DMS114 treated with DMSO at 0.1 percent for 48 hours (cell line): ENCODE measurements at regions not wholly inside any gene's neighbourhood (a gene's known extent, or its start where the extent isn't known, plus 50 kb on each side); places are given as distances from the start of the nearest gene placed in this dataset.

Experiments
- DNase-seq: peaks from one replicate; lab custom pipeline; 2025; ENCODE audit not compliant: unreplicated experiment; lab: John Stamatoyannopoulos, UW

DNA sequence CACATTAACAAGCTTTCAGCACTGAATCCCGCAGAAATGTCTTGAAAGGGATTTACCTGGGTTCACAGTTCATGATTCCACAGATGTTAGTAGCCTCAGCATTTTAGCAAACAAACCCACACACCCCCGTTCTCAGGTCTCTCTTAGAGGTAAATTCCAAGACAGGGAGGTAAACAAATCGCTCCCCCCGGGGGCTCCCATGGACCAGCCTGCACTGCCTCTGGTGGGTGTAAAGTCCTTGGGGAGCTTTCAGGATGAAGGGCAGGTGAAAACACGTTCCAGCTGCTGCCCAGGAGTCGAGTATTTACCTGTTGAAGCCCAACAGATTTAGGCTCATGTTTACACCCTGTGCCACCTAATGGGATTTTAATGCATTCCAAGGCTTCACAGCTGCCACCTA lies 187.0 kb upstream of the FOXQ1 start:
- no peak for DNase-seq

DNA sequence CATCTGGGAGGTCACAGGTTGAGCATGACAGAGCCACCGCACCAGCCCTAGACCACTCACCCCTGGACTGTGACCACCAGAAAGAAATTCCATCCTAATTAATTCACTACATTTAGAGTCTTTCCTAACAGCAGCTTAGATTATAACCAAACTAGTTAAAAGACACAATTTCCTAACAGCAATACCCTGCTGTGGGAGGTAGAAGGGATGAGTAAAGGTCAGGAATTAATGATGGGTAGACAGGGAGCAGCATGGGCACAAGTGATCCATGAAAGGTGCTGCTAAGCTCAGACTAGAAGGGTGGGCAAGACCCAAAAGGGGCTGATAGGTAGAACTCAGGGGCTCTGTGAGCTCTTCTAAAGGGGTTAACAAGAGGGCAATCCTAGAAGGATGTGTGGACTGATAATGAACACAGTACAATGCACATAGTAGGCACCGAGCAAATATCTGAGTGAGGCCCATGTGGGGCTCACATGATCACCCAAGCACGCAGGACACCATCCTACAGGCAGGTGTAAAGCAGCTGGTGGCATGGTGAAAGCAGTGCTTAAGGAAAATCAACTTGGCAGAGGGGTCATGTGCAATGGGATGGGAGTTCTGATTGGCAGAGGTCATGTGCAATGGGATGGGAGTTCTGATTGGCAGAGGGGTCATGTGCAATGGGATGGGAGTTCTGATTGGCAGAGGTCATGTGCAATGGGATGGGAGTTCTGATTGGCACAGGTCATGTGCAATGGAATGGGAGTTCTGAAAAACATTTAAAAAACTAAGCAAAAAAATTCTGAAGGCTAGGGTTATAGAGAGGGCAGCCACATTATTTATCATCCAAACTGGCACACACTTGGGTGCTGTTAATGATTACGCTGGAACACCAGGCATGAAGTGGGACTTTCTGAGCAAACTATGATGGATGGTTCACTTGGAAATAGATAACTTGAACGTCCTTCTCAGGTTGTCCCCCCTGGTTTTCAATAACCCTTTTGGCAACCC lies 188.2 kb upstream of the FOXQ1 start:
- DNase-seq, result no peak

DNA sequence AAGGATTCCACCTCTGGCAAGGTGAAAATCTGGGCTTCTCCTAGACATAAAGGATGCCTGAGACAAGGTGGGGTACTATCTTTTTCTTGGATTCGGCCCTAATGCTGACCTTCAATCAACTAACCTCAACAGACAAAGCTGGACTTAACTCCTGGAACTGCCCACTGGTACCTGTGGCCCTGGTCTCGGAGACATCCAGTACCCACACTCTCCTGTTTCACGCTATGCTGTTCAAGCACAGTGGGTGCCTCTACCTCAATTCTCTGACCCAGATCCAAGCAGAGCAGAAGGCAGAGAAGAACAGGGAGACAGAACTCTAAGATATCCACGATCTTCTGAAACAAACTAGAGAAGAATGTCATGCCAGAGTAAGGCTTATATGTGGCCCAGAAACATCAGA lies 189.8 kb upstream of the FOXQ1 start:
- DNase-seq, result no peak

DNA sequence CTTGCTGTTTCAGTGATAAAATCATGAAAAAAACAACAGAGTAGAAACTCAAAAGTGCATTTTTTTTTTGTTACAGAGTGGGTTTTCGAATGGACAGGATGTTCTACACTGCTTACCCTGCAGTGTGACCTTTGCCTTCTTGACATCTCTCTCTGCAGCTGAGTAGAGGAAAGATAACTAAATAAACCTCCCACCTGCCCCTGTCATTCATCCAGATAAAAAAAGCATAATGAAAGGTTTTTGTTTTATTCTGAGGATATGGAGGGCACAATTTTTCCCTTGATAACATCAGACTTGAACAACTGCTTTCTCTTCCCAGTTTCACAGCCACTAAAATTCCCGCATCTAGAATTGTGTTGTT lies 193.6 kb upstream of the FOXQ1 start:
- DNase-seq, result no peak

DNA sequence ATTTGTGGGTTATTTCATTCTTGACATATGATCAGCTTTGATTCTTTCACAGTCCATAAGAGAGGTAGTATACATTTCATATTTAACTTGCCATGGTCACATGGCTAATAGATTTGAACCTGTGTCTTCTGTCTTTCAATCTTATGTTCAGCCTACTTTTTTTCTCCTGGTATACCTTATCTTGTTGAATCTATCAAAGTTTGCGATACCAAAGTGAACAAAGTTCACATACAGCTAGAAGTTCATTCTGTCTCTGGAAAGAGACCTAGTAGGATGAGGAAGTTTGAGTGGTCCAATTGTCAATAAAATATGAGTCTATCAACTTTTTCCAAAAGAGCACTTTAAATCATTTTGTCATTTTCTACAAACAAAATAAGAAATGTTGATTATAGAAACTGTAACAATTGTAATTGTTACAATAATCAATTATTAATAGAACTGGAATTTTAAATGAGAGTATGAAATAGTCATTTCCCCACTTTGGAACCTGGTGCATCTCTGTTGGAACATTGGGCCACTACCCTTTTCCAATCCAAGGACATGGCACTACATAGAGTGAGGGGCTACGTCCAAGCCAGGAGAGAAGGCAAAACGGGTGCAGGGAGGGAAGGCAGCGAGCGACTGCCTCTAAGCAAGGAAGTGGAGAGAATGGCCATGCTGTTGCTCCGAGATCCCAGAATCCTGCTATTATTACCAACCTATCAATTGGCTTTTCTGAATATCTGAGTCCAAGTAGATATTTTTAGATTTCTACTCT lies 194.2 kb upstream of the FOXQ1 start:
- DNase-seq, result no peak

DNA sequence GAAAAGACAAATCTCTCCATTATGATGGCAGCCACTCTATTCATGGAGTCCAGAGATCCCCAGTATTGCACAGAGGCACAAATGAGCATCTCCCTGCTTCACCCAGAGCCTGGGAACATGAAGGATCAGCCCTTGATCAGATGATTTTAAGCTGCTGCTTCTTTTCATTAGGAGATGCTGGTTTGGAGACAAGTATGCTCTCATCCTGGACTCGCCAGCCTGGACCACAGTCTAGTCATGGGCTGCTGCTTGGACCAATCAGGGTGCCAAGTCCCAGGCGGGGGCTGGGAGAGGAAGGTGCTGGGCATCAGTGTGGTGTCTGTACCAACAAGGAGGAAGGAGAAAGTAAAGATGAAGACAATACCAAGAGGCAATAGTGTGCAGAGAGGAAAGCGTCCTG lies 195.7 kb upstream of the FOXQ1 start:
- DNase-seq, result no peak

DNA sequence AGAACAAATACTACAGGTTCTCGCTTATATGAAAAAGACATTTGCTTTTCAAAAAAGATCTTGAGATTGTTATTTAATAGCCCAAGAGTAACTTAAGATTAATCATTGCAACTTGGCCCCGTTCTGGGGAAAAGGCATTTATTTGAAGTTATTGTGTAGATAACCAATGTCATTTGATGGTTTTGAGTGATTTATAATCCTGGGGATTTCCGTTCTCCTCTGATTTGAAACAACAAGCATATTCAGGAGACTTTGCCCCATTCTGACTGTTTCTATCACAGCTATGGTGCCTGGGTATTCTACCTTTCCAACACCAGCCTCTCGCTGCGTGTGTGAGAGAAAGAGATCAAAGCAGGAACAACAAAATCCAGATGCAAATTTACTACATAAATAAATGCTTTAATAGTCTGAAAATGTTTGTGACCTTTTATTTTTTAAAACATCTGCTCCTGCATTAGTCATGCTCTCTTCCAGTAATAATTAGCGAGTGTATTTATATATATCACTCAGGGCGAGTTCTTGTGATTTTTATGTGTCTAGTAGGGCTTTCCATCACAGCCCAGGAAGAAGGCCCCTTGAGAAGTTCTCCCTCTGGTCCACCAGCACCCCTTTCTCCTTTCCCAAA lies 197.9 kb upstream of the FOXQ1 start:
- DNase-seq, result no peak

DNA sequence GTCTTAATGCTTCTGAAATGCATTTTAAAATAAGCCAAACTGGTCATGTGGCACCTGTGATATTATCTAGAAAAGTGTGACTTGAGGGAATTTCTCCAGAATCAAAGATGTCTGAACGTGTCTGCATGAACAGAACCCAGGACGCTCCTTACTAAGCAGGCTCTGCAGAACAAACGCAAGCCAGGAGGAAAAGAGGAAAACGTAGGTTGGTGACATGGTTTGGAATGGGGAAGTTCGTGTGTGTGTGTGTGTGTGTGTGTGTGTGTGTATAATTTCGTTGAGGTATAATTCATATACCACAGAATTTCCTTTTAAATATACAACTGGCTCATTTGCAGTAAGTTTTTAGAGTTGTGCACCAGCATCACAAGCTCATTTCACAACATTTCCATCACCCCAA lies 200.5 kb upstream of the FOXQ1 start:
- no peak for DNase-seq

DNA sequence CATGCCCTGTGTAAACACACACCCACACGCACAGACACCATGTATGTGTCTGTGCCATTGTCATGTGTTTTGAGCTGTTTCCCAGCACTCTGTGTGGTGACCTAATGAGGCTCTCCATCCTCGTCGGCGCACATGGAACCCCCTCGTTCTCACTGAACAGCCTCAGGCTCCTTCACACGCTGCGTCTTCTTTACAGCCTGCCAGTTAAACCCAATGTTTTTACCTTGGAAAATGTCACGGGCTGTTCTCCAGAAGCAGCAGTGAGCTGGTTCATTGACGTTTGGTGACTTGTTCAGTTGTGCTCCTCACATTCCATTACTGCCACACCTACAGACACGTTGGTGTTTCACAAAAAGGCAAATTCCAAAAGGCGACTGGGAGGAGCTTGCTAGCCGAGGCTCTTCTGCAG lies 201.0 kb upstream of the FOXQ1 start:
- no peak for DNase-seq

DNA sequence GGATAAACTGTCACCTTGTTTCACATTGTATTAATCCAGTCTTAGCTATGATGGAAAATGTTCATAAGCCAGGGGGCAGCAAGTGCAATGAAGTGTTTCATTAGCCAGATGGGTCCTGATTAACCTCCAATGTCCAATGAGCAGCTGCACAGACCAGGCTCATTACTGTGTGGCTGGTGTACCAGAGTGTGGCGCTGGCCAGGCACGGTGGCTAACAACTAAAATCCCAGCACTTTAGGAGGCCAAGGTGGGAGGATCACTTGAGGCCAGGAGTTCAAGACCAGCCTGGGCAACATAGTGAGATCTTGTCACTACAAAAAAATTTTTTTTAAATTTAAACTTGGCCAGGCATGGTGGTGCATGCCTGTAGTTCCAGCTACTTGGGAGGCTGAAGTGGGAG lies 201.7 kb upstream of the FOXQ1 start:
- no peak for DNase-seq

DNA sequence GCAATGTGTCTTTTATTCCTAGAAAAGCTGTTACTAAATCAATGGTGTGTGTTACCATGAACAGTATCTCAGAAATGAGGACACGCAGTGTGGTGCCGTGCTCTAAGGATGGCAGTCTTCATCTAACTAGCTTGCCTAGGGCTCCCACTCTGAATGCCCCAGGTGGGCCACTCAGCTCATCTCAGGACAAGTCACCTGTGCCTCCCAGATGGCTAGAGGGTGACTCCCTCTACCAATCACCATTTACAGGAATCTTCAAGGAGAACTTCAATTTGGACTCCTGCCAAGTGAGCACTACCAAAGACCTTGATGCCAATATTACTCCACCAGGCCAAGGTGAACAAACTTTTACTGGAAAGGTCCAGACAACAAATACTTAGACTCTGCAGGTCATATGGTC lies 202.8 kb upstream of the FOXQ1 start:
- DNase-seq, result no peak

DNA sequence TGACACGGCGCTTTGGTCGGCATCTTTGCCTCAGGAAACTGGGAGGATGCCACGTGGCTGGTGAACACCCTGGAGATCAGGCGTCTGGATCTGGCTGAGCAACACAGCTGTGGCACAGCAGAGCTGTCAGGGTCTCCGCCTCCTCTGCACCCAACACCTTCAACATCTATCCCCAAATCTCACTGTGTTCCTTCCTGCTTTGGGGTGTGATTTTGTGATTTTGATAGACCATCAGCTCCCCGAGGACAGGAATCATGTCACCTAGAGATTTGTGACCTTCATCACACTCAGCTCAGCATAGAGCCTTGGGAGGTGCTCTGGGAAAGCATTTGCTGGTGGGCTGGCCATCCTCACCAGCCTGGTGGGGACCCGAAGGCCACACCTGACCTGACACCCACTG lies 203.7 kb upstream of the FOXQ1 start:
- DNase-seq, result no peak

DNA sequence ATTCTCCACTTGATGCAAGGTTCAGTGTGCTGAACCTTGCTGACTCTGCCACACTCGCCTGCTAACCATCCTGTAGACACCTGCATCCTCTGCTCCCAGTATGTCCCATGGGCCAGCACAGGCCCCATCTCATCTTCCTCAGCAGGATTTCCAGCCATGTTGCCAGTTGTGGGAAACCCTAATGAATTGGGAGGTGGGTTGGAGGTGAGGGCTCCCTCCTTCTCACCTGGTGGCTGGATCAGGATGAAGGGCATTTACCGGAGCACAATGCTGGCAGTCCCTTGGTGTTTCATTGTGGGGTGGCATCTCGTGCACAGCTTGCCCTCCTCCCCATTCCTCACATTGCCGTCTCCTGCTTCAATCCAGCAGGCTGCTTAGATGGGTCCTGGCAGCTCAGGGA lies 204.3 kb upstream of the FOXQ1 start:
- DNase-seq, result no peak

DNA sequence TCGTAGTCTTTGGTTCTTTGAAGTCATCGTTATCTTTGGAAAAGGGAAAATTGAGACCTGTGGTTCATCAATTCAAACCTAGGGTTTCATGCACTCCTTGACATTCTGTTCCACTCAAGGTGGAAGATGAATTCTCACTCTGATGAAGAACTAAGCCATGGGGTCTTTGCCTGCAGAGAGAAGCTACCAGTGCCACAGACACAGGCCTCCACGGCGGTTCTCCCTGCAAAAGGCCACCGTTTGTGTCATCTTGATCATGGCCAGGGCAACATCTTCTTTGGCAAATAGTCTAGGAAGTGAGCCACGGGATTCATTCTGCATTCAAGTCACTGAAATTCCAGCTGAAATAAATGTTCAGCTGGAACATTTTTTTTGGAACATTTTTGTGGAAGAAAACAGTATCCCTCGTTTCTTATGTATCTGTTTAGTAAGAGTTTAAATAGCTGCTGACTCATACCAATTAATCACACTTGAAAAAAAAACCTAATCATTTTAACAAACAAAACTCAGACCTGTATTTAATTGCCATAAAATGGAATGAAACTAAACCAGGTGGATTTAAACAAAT lies 206.0 kb upstream of the FOXQ1 start:
- no peak for DNase-seq

DNA sequence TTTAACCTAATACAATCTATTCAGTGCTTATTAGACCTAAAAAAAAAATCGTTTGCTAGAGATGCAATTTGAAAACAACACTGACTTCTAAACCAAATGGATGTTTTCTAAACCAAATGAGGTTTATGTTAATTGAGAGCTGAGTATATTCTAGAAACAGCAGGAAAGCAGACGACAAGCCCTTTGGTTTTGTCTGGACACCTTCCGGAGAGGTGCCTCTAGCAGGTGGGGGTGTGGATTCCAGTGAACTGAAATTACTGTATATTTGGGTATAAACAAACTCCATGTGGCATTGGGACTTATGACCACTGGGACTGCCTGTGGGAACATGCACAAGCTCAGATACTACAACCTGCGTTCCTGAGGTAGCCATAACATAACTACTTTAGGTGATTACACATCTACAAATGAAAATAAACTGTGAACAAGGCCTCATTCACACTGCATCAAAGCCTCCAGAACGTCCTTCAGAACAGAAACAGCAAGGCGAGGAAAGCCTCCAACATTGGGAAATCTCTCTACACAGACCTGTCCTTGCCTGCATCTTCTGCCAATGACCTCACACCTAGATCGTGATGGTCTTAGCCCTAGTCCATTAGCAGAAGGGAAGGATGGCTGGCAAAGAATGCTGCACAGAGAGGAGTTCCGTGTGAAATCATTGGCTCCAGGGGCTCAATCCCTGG lies 206.8 kb upstream of the FOXQ1 start:
- DNase-seq, result no peak

DNA sequence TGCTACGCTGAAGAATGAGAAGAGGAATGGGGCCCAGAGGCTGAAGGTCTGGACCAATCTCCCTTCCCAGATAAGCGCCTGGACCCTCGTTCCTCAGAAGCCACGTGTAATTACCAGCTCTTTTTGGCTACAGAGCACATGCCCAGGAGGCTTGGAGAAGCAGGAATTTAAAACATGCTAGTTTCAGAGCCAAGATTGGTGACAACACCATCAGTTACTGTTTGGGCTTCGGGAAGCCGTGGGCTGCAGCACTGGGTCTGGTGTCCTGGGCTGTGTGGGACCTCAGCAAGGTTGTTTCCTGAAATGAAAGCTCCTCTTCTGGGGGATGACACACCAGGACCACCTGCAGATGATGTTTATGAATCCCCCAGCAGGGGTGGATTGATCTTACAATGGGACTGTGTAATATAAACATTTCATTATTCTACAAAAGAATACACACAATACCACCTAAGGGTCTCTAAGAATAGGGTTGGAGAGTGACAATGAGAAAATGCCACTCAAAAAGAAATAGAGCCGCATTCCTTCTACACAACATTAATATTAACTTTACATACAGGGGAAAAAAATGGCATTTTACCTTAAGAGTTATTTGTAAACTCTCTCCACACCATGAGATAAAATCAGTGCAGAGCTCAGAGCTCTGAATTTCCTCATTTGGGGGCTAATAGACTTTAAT lies 207.8 kb upstream of the FOXQ1 start:
- no peak for DNase-seq

DNA sequence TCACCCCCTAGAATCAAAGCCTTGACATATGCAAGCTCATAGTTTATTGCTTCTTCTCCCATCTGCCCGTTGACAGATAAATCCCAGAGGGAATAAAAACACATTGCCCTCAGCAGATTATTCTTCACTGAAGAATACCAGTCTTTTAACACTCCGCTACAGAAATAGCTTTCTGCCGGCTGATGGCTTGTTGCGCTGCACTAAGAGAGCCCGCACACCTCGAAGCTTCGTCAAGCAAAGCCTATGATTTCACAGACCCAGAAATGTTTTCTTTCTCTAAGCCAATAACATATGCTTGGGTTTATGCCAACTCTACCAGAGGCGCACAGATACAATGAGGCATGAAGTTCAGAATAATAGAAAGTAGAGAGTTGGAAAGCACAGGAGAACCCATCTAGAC lies 208.9 kb upstream of the FOXQ1 start:
- no peak for DNase-seq

DNA sequence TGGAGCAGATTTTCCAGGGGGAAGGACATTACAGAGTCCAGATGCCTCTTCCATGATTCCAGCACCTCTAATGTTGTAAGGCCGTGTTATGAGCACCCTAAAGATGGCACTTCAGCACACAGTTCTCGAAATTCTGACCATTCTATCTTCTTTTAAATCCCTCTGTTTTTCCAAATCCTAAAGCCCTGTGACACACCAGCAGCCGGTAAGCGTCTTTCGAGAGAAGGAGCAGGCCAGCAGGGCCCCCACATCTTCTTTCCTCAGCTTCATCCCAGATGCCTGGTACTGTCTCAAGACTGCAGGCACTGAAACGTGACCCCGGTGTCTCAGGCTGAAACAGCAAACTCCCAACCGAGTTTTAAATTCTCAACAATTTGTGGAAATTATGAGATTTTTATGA lies 211.6 kb upstream of the FOXQ1 start:
- DNase-seq, result no peak

DNA sequence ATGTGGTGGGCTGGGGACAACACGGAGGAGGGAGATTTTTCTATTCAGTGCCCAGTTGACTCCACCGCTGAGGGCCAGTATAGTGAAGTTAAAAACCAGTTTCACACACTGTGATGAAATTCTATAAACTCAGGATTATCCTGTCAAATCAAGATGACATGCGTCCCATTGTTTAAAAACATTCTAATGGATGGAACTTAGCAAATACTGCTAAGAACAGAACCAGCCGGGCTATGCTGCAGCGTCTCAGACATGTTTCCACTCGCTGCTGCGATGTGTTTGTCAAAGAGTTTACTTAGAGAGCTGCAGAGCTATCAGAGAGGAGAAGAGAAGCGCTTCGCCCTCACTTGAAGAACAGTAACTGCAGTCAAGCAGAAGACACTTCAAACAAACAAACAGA lies 212.6 kb upstream of the FOXQ1 start:
- no peak for DNase-seq

DNA sequence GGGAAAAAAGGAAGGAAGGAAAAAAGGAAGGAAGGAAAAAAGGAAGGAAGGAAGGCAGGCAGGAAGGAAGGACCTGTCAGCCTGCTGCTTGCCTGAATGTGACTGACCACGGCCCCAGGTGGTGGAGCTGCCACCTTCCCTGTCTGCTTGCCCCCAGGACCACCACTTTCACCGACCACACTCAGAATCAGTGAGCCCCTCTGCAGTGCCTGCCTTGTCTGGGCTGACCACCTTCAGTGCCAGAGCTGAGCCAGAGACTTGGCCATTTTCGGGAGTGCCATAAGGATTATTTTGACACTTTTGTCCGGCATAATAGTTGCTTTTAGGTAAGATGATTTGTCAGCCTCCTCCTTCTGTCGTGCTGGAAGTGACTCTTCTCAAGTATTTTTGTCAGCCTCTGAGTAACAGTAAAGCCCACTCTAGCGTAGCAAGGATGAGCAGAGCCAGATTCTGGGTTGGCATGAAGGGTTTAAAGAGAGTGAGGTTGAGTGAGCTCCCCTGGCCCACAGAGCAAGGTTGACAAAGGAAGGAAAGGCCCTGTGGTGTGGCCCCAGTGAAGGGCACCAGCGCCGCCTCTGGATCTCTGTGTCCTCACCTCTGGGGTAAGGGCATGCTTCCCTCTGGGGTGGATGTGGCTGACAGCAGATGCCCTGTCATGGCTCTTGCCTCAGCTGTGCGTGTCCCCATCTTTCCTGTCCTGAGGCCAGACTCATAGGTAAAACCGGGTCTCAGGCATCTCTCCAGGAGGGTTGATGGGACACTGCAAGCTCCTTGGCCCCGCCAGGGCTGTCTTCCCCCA lies 214.7 kb upstream of the FOXQ1 start:
- no peak for DNase-seq
